Lung microvascular endothelial cell (primary cell): ENCODE measurements at regions not wholly inside any gene's neighbourhood (a gene's known extent, or its start where the extent isn't known, plus 50 kb on each side); places are given as distances from the start of the nearest gene placed in this dataset.
"Not testable (repeated sequence)": the region's sequence is repeated elsewhere in the genome, so short reads cannot be mapped to it uniquely, and the experiment has no call there.

Experiments used
- DNase-seq, 2 donors: peaks; one replicate each; pipeline versions ENCODE4 v3.0.0 to v3.0.0-alpha.2; 2010; ENCODE audit warnings: low read depth in 2 of 2

DNA sequence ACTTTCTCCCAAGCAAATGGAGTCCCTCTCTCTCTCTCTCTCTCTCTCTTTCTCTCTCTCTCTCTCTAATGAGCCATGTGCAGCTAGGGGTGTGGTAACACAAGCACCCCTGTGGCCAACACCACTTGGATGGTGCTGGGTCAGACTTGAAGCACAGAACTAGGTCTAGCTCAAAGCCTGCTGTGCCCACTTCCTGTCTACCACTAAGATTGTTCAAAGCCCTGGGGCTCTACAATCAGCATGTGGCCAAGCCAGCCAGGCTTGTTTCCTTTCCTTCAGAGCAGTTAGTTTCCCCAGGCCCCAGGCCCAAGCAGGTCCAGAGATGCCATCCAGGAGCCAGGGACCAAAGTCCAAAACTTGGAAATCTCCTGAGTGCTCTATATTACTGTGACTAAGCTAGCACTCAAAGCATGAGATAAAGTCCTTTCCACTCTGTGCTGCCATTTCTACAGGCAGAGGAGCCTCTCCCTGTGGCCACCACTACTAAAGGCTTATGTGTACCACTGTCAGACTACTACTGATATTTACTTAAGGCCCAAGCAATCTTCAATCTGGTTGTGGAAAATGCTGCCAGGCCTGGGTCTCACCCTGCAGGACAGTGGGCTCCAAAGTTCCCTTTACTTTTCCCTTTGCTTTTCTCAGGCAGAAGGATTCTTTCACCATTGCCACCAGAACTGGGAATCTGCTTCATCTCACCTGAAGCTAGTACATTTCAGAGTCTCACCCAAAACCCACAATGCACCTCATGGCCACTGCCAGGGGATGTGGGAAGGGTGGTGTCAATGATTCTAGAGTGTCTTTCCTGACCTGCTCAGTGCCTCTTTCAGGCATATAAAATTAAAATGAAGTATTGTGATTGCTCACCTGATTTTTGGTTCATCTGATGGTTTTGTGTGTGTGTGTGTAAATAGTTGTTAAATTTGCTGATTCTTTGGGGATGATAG, 999.5 kb downstream of the NCAM2 start:
- no peak for DNase-seq

DNA sequence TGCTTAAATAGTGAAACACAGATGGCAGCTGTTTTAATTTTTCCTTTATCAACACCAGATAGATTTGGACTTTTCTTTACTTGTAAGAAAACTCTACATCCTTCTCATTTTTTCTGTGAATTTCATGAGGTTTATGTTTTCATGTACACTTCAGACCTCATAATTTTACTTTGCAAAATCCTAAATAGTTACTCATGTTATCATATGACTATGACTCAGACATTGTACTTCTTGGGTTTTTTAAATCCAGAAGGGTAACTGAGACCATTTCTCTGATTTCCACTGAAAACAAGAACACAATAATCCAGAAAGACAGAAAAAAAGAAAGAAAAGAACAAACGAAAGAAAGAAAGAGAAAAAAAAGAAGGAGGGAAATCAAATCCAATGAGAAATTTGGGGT, 1021.6 kb downstream of the NCAM2 start:
- DNase-seq: no peak

DNA sequence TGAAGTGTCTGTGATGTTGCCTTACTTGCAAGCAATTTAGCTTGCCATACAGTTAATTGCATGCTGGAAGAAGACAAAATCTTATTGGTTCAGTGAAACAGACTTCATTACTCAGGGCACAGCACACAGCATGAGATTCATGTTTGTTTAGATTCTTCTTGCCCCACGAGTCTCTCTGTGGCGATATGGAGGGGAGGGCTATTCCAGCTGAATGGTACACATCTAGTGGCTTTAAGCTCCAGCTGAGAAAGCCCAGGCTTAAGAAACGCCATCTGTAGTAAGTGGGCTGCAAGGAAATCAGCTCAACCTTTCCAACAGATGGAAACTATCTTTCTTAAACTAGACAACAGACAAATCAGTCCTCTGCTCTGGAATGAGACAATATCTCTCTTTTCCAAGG, 1022.0 kb downstream of the NCAM2 start:
- no peak for DNase-seq

DNA sequence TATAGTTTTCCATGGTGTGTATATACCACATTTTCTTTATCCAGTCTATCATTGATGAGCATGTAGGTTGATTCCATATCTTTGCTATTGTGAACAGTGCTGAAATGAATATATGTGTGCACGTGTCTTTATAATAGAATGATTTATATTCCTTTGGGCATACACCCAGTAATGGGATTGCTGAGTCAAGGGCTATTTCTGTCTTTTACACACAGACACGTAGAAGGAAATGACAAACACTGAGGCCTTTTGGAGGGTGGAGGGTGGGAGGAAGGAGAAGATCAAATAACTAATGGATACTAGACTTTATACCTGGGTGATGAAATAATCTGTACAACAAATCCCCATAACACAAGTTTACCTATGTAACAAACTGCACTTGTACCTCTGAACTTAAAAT, 1025.7 kb downstream of the NCAM2 start:
- not testable (repeated sequence) for DNase-seq

DNA sequence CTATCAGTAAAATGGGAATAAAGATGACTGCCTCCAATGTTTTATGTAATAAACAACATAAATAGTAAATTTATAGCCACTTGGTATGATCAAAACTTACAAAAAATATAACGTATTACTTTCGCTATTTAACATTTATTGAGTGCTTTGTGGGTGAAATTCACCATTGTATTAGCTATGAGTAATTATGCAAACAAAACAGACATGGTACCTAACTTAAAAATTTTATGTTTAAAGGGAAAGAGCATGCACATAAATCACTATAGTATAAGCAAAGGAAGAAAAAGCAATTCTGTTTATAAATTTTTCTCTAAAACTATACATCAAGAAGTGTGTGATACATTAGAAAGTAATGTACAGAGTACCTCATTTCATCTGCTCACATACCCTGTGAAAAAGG, 1046.2 kb downstream of the NCAM2 start:
- DNase-seq: no peak

DNA sequence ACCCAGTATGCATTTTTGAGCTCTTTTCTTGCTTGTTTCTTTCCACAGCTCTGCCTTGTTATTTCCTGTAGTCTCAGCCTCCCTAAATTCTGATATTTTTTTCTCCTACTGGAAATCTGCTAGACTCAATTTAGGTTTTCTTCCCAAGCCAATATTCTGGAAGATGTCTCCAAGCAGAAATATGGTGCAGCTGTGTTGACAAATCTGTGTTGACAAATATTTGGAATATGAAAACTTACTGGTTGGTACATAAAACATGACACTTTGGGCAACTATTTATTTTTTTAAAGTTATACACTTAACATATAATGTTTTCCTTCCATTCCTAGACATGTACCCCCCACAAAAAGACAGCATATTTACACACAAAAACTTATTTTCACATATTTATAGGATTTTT, 1048.4 kb downstream of the NCAM2 start:
- DNase-seq: no peak

DNA sequence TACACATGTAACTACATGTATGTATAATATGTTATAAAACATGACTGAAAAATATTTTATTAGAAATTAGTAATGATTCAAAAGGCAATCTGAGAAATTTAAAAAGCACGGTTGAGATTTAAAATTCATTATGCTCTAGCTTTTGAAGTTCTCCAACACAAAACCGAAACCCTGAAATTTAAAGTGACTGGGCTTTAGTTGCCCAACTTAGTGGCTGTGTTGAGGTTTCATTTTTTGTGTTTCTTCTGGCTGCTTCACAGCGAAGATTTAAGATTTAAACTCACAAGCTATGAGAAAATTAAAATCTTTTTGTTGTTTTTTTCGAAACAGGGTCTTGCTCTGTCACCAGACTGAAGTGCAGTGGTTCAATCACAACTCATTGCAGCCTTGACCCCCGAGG, 1058.7 kb downstream of the NCAM2 start:
- DNase-seq: no peak

DNA sequence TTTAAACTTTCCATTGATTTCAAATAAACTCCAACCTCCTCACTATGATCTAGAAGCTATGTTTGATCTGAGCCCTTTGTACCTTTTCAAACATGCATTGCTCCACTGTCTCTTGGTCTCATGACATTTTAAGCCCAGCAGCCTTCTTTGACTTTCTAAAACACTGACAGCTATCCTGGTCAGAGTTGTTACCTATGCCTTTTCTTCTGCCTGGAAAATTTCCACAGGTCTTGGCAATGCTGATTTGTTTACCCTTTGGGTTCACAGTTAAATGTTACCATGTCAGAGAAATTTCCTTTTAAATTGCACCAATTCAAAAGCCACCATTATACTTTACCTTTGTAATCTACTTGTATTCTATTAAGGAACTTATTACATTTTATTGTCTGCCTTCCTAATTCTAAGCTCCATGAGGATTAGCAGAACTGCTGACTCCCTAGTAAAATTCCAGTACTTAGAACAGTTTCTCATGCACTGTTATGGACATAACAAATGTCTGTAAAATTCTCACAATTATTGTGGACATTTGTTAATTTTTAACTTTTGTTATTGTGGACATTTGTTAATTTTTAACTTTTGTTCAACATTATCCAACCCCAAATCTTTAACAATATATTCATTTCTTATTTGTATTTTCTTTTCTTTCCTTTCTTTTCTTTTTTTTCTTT, 1064.4 kb downstream of the NCAM2 start:
- DNase-seq: no peak

DNA sequence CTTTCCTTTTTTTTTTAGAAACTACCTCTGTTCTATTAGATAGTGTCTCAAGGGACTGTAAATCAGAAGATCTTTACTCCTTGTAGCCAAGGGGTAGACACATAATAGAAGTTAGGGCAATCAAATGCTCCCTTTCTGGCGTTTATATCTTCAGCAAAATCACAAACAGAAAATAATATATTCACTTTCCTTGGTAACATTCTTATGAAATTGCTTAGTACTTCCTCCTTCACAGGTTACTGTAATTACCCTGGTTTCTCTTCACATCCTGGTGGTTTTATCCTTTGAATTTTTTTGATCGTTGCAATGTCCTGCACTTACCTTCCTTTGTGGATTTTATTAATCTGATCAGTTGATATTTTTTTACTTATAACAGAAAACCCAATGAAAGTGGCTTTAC, 1064.9 kb downstream of the NCAM2 start:
- no peak for DNase-seq

DNA sequence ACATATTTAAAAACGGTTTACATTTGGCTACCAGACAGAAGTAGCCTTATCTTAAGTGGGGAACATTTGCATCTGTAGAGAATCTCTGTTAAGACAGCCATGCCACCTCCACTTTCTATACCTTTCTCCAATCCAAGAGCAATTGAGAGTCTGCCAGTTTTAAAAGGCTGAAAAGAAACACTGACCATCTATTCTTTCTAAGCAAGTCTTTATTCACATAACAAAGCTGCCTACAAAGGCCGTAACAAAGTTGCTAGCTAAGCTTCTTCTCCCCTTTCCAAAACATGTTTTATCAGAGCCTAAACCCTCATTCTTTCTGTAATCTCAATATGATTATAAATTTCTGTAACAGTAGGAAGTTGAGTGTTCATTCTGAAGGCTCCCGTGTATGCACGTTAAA, 1078.3 kb downstream of the NCAM2 start:
- no peak for DNase-seq

DNA sequence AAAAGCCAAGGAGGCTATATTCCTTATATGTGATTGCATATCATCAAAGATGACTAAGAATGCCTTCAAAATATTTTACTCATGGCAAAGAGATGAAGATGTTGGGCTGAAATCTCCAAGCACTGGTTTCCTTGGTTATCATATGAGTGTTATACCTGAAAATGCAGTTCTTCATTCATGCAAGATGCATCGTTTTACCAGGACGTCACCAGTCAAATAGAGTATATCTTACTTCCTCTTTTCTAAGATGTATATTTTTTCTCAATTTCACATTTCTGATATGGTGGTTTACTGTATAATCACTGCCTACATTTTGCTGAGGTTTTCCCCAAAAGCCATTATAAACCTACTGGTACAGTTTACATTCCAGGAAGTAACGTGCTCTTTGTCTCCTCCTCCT, 1085.7 kb downstream of the NCAM2 start:
- DNase-seq: no peak

DNA sequence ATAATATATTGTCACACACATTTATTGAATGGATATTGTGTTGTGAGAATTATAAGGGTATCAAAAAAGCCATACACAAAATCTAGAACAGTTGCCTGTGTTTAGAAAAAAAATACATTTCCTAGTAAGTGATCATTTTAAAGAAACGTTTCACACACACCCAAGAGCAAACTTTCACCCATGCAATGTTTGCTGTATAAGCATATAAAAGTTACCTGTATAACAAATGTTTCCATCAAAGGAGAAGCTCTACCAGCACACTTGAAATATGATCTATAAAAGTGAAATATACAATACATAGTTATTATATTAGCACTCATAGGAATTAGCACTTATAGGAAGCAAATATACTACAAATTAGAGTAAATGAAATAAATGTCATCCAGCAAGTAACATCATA, 1098.1 kb downstream of the NCAM2 start:
- DNase-seq: no peak

DNA sequence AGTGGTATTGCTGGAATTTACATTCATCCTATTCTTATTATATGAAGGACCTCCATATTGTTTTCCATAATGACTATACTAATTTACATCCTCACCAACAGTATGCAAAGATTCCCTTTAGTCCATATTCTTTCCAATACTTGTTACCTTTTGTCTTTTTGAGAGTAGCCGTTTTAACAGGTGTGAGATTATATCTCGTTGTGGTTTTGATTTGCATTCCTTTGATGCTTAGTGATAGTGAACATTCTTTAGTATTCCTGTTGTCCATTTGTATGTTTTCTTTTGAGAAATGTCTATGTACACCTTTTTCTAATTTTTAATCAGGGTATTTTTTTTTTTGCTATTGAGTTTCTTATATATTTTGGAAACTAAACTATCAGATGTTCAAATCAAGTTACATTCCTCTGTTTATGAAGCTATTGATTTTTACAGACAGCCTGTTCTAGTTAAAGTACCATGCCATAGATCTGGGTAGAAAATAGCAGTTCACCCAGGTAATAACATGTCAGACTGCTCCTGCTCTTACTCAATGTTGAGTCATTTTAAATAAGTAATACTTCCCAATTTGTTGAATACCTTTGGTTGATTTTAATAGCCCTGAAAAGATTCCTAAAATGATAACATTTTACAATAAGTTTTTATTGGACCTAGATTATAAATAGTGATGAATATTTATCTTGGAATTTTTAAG, 1108.7 kb downstream of the NCAM2 start:
- DNase-seq: no peak

DNA sequence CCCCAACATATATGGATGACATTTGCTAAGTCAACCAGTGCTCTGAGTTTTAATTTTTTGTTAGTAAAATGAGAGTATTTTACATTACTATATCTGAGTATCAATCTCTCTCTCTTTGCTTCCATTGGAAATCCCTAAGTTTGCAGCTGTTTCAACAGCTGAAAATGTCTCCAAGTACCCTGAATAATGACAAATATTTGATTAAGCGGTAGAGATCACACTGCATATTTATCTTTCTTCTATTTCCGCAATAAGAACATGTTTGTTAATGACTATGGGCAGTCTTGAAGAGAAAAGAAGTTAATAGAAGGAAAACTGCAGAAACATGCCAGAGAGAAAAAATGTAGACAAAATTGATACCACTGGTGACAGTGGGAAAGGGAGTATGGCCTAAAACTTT, 1117.5 kb downstream of the NCAM2 start:
- DNase-seq: no peak

DNA sequence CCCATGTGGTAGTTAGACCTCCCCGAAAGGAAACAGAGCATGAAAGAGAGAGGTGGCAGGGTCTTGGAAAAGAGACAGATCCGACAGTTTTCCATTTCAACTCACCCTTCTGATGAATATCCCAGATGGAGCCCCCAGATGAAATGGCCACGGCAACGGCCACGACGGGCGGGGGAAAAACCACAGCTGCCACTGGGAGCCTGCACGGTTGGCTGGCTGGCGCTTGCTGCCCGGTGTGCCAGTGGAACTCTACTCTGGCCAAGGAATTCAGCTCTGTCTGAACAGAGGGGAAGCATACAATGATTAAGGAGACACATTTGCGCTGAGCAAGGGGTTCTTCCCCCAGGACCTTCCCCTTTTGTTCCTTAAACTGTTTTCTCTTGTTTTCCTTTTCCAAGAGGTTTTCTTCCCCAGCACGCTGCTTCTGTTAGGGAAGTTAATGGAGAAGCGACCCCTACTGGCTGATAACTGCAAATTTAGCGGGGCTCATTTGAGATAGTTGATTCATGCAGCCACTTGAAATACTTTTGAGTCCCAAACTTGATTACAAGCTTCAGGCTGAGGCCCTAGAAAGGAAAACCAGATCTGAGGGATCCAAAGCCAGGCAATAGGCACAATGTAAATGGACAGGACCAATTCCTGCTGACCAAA, 1122.5 kb downstream of the NCAM2 start:
- no peak for DNase-seq

DNA sequence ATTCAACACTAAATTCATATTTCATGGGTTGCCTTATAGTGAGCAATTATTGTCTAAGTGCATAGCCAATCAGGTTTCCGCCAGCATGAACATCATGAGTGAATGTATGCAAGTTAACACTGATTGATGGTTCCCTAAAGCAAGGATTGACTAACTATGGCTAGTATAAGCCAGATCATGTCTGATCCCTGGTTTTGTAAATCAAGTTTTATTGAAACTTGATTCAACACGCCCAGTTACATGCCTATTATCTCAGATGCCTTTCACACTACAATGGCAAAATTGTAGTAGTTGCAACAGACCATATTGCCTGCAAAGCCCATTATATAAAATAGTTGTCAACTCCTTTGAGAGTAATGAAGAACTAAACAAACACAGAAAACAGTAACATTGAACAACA, 1127.4 kb downstream of the NCAM2 start:
- no peak for DNase-seq

DNA sequence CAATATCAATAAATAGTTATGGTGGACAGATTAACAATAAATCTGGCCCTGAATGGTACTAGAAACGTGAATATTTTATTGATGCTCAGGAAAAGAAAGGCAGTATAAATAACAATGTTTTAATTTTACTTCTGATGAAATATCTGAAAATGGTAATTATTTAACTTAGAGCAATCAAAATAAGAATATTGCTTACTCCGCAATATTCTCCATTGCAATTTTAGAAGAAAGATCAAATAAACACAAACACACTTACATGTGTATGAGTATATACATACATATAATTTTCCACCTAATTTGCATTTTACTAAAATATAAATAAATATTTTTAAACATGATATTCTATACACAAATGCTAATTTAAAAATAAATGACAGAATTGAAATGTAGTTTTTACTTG, 1130.5 kb downstream of the NCAM2 start:
- DNase-seq: no peak

DNA sequence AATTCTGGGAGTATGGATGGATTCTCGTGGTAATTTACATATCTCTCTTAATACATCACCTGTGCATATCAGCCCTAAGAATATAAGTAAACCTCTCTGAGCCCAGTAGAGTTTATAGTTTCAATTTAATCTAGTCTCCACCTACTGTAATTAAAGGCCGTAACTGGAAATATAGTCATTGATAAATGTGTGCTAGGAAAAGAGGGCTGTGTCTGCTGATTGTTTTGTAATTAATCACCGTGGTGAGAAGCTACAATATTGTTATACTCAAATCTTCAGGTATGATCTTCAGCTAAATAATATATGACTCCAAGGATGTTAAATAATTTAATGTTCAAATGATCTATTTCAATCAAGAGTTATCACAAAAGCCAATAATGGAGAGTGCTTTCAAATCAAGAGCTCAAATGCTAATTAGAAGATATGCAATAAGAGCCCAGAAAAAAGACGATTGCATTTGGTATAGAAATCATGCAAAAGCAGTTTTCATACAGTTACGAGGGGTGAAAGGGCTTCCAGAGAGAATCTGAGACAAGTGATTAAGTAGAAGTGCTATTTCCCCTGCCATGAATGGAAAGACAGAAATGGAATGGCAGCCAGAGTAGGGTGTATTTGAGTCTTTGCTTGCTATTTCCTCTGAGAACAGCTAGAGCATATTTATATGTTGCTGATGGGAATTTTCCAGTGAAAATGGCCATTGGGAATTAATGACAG, 1134.3 kb downstream of the NCAM2 start:
- DNase-seq: no peak

DNA sequence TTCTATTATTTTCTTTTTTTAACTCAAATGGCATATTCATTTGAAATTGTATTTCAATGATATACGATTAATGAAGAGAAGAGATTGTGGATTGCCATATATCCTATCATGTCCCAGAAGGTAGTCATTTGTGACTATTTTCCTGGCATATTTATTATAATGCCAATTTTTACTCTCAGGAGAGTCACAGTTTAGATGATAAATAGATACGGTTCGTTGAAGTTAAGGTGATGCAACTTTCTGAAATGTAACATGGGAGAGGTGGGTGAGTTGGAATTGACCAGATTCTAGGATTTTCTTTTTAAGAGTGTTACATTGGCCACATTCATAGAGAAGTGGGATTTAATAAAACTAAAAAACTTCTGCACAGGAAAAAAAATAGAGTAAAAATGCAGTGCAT, 1138.5 kb downstream of the NCAM2 start:
- no peak for DNase-seq

DNA sequence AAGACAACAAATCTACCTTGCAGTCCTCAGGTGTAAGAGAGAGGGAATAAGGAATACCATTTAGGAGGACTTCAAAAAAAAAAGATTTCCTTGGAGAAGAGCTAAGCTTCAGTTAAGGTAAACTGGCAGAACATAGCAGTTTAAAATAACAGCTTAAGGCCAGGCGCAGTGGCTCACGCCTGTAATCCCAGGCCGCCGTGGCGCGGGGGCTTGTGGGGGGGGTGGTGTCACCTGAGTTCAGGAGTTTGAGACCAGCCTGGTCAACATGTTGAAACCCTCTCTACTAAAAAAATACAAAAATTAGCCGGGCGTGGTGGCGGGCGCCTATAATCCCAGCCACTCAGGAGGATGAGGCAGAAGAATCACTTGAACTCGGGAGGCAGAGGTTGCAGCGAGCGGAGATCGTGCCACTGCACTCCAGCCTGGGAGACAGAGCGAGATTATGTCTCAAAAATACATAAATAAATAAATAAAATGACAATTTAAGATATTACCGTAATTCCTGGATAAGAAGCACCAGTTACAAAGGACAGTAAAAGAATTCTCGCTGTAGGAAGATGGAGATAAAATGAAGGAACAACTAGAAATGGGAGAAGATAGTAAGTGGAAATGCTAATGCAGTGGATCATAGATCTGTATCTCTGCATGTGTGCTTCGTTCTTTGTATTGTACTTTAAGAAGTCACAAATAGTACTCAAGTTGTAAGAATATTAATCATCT, 1140.2 kb downstream of the NCAM2 start:
- no peak for DNase-seq

DNA sequence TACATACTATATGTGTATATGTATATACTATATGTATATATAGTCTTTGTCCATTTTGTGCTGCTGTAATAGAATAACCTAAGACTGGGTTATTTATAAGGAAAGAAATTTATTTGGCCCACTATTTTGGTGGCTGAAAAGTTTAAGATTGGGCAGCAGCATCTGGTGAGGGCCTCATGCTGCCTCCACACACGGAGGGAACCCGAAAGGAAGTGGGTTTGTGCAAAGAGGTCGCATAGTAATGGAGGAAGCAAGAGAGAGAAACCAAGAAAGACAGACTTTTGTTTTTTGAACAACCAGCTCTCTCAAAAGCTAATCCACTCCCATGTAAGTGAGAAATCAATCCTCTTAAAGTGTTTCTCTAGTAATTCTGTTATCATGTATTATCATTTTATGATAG, 1147.3 kb downstream of the NCAM2 start:
- no peak for DNase-seq
